NCI-H2227 treated with DMSO at 0.1 percent for 48 hours (cell line): ENCODE measurements at regions not wholly inside any gene's neighbourhood (a gene's known extent, or its start where the extent isn't known, plus 50 kb on each side); places are given as distances from the start of the nearest gene placed in this dataset.
"Not testable (repeated sequence)": the region's sequence is repeated elsewhere in the genome, so short reads cannot be mapped to it uniquely, and the experiment has no call there.

Experiments
- DNase-seq: peaks from one replicate; lab custom pipeline; 2025; lab: John Stamatoyannopoulos, UW

DNA sequence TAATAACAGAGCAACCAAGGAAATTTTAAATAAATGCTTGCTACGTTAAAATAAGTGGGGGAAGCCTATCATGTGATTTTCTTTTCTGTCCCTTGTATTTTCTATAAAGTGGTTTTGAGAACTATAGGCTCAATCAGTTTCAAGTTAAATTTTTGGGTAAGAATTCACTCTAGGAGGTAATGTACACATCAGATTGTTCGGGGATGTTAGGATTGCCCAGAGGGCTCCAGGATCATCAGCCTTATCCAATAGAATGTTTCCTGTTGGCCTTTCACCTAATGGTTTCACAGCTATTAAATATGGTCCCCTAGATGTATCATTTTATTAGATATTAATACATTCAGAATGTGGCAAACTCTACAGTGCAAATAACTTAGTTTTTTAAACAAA lies 438.4 kb upstream of the NPVF start:
- DNase-seq, result no peak

DNA sequence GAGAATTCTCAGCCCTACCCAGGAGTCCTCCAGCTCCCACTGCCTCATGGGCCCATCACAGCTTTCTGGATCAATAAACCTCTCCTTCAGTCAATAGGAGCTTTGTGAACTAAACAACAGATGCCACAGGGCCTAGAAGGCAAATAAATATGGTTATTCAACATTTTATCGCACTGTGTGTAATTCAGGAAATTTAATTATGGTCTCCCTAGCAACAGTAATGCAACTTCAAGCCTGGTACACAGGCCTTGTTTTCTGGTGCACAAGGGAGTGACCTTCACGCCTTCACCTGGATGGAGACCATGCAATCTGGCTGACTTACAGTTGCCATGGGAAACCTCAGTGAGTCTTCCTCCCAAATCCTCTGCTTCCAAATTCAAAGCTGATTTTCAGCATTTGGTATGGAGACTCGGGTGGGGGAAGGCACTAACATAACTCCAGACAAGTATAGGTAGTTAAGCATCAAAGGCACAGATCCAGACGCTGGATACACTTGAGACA lies 441.0 kb upstream of the NPVF start:
- DNase-seq, result no peak

DNA sequence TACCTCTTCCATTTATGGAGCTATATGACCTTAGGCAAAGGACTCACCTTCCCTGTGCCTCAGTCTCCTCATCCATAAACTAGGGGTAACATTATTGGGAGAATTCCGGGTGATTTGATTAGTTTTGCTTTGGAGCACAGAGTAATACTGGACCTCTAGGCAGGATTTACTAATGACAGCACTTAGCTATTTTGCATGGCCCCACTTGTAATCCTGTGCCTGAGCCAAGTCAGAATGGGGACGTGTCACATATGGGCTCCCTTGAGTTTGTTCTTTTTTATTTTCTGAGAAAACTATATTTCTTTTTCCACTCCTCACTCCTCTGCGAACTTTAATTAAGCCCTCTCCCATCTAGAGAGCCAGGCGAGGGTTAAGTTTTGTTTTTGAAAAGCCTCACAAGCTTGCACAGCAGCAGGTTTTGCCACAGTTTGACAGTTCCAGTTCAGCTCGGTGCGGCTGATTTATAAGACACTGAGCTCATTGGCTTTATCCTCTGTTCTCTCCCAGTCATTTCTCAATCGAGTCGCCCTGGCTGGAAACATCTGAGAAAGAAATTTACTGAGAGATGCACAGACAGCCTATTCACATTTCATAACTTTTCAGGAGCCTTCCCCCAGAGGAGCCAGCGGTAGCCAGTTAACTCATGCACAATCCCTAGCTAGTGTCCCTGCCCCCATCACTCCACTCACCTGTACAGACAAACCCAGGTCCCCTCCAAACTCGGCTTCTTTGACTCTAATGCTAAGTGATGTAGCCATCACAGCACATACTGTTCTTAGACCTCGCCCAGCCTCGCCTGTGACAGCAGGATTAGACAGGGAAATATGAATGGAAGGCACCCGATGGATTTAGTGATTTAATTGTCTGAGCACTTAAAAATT lies 441.9 kb upstream of the NPVF start:
- no peak for DNase-seq

GRCh38 chr7:25671111-25671510 lies 442.8 kb upstream of the NPVF start:
- DNase-seq, result no peak

DNA sequence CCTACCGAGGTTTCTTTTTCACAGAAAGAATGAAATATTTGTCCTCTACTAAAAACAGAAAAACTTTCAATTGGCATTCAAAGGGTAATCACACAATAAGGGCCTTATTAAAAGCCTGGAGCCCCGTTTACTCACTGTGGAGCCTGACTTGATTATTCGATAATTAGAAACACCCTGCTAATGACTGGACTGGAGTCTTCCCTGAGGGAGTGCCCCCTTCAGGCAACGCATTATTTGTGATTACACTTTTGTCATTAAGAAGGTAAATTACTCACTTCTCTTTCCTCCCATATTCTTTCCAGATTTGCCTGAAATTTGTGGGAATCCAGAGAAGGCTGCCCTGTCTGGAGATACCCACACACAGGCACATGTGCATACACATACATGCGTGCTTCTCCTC lies 444.2 kb upstream of the NPVF start:
- DNase-seq, result no peak

DNA sequence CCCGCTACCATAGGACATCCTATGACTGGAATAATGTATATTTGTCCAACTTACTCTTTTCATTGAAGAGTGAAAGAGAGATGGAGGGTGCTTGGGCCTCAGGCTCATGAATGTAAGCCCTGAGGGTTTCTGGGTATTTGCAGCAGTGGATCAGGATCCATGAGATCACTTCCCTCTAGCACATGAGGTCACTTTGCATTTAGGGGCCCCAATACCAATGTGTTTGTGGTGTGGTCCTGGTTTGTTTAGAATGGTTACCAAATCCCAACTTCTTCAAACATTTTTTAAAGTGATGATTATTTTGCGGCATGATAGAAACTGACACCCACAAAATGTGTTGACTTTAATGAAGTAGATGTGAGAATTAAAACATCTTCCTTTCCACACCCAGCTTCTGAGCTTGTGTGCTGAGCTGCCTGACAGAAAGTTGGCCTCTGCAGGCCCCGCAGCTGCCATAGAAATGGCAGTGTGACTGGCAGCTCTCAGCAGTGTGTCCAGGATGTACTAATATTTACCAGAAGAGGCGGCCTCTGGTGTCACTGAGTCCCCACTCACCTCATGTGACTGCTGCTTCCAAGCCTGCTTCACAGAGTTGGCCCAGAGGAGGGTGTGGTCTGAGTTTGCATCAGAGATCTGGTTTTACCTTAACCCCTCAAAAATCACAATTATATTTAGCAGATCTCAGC lies 447.6 kb upstream of the NPVF start:
- no peak for DNase-seq

- no peak for DNase-seq
Measured at GRCh38 chr7:25677595-25677994, 449.3 kb upstream of the NPVF start.

- no peak for DNase-seq
Measured at GRCh38 chr7:25678215-25678614, 449.9 kb upstream of the NPVF start.

DNA sequence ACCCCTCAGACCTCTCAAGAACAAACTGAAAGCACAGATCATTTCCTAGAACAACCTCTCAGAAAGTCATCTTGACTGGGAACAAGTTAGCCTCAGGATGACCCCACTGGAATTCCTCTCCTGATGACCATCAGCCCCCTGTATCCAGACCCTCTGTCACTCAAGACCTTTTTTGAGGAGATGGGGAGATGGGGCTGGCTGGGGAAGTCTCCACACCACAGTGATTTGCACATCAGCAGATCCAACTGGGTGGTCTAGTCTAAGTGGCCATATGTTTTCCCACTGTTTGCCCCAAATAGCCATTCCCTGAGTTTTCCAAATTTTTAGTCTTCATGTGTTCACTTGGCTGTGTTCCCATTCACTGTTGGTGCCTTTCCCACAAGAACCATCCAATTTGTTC lies 452.4 kb upstream of the NPVF start:
- DNase-seq, result no peak

- DNase-seq, result no peak
Measured at GRCh38 chr7:25684360-25684759, 456.1 kb upstream of the NPVF start.

DNA sequence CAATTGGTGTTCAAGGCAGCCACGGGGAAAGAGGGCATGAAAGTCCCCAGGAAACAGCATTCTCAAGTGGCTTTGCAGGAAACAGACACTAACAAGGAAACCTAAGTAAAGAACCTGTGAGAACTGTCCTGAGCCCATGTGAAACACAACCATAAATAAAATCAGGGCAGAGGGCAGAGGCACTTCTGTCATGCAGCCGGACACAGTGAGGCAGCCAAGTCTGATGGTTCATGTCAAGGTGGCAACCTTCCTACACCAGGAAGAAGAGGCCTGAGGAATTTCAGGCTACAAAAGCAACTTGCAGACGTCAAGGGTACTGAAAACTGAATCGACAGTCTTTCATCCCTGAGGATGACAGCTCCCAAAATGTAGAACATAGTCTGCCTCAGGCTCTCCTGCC lies 458.2 kb upstream of the NPVF start:
- no peak for DNase-seq

- DNase-seq, result no peak
Measured at GRCh38 chr7:25694211-25694610, 457.8 kb upstream of the NFE2L3 start.

- no peak for DNase-seq
Measured at GRCh38 chr7:25694699-25695098, 457.3 kb upstream of the NFE2L3 start.

DNA sequence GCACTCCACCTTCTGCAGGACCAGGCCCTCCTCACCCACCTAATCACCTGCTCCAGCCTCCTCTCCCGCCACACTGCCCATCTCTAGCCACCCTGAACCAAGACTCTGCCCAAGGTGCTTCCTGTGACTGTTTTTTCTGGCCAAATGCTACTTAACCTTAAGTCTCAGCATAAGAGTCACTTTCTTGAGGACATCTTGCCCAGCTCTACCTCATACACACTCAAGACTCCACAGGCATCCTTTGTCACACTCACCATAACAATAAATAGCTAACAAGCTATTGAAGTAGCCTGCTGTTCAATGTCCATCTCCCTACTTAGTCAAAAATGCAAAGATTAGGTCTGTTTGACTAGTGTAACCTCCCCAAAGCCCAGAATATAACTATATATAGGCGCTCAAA lies 455.4 kb upstream of the NFE2L3 start:
- DNase-seq, result no peak

- DNase-seq, result no peak
Measured at GRCh38 chr7:25698451-25699113, 453.4 kb upstream of the NFE2L3 start.

- not testable (repeated sequence) for DNase-seq
Measured at GRCh38 chr7:25700141-25700540, 451.9 kb upstream of the NFE2L3 start.

- no peak for DNase-seq
Measured at GRCh38 chr7:25704413-25704812, 447.6 kb upstream of the NFE2L3 start.

DNA sequence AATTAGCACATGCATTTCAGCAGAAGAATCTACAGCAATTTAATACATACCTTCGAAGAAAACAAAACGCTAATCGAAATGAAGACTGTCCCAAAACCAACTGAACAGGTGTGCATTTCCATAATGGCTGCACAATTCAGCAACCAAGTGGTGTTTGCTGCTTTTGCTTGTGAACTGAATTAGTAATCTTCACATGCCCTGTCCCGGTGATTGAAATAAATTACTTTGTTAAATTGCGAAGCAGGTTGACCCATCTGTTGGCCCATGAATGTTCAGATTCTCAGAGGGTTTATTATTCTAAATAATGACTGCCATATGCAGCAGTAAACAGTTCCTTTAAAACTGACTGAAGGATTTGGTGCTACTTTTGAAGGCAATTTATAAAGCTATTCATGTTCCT lies 445.2 kb upstream of the NFE2L3 start:
- DNase-seq, result no peak

GRCh38 chr7:25707768-25708620 lies 444.0 kb upstream of the NFE2L3 start:
- no peak for DNase-seq

GRCh38 chr7:25710959-25711358 lies 441.0 kb upstream of the NFE2L3 start:
- no peak for DNase-seq

GRCh38 chr7:25711940-25712339 lies 440.1 kb upstream of the NFE2L3 start:
- DNase-seq, result no peak

- no peak for DNase-seq
Measured at GRCh38 chr7:25712500-25712899, 439.5 kb upstream of the NFE2L3 start.
